Chondrocyte (in vitro differentiated cells): ENCODE measurements at regions not wholly inside any gene's neighbourhood (a gene's known extent, or its start where the extent isn't known, plus 50 kb on each side); places are given as distances from the start of the nearest gene placed in this dataset.
"Not testable (repeated sequence)": the region's sequence is repeated elsewhere in the genome, so short reads cannot be mapped to it uniquely, and the experiment has no call there.

ENCODE experiments used
- DNase-seq: peaks from one replicate; pipeline ENCODE4 v3.0.0; 2021; ENCODE audit warnings: mixed read lengths, low spot score
- H3K27ac Mint-ChIP-seq: one replicate; pipeline ENCODE4 v1.8.0; 2021; ENCODE audit warnings: mild to moderate bottlenecking, moderate library complexity, mixed read lengths; ENCODE audit not compliant: unreplicated experiment
- H3K27me3 Mint-ChIP-seq: 2 replicates; pipeline ENCODE4 v1.8.0; 2021; ENCODE audit warnings: low read depth, mixed read lengths
- H3K36me3 Mint-ChIP-seq: 2 replicates; pipeline ENCODE4 v1.8.0; 2021; ENCODE audit warnings: low read depth, mixed read lengths
- H3K4me1 Mint-ChIP-seq: 2 replicates; pipeline ENCODE4 v1.8.0; 2021; ENCODE audit warnings: low read depth, mild to moderate bottlenecking, mixed read lengths
- H3K4me3 Mint-ChIP-seq: one replicate; pipeline ENCODE4 v1.8.0; 2021; ENCODE audit warnings: mild to moderate bottlenecking, moderate library complexity, mixed read lengths; ENCODE audit not compliant: unreplicated experiment
- H3K9me3 Mint-ChIP-seq: 2 replicates; pipeline ENCODE4 v1.8.0; 2021; ENCODE audit warnings: low read depth, mixed read lengths
- CTCF ChIP-seq: fragments of 200-600 bp; sonication (generic); IDR thresholded peaks from 2 replicates; pipeline ENCODE4 v1.5.0; 2021; ENCODE audit warnings: antibody characterized with exemption, mild to moderate bottlenecking, moderate library complexity

GRCh38 chr5:72703876-72704275, 112.6 kb upstream of the TNPO1 start:
- TF ChIP-seq CTCF: no peak
- no peak for DNase-seq
- H3K36me3 Mint-ChIP-seq: no peaks in the 10 kb centered on the region
- H3K27ac Mint-ChIP-seq: no peak overlapping the region
- no peak overlapping the region for H3K4me3 Mint-ChIP-seq
- H3K27me3 Mint-ChIP-seq: no peaks in the 10 kb centered on the region
- peaks cover 5% of the 10 kb centered on the region for H3K9me3 Mint-ChIP-seq
- H3K4me1 Mint-ChIP-seq: no peaks in the 10 kb centered on the region

GRCh38 chr5:72702881-72703434, 113.5 kb upstream of the TNPO1 start:
- no peak for TF ChIP-seq CTCF
- Mint-ChIP-seq H3K9me3 (peaks cover 5% of the 10 kb centered on the region), H3K4me1 (no peaks in the 10 kb centered on the region)

GRCh38 chr5:72702105-72702504, 114.4 kb upstream of the TNPO1 start:
- H3K4me3 Mint-ChIP-seq, H3K9me3 Mint-ChIP-seq, H3K27me3 Mint-ChIP-seq, H3K27ac Mint-ChIP-seq, H3K4me1 Mint-ChIP-seq, DNase-seq, H3K36me3 Mint-ChIP-seq: not testable (repeated sequence)

More at GRCh38 chr5:72702881-72703434, 113.5 kb upstream of the TNPO1 start:
- no peak for DNase-seq
- Mint-ChIP-seq H3K36me3 (no peaks in the 10 kb centered on the region), H3K27me3 (no peaks in the 10 kb centered on the region), H3K4me3 (no peak overlapping the region), H3K27ac (no peak overlapping the region)

GRCh38 chr5:72698481-72698880, 118.0 kb upstream of the TNPO1 start:
- Mint-ChIP-seq H3K9me3 (peaks cover 5% of the 10 kb centered on the region), H3K27ac (no peak overlapping the region), H3K27me3 (no peaks in the 10 kb centered on the region), H3K4me1 (no peaks in the 10 kb centered on the region), H3K36me3 (no peaks in the 10 kb centered on the region), H3K4me3 (no peak overlapping the region)
- no peak for TF ChIP-seq CTCF
- no peak for DNase-seq

GRCh38 chr5:72697622-72698021, 118.8 kb upstream of the TNPO1 start:
- Mint-ChIP-seq H3K27me3 (no peaks in the 10 kb centered on the region), H3K9me3 (peaks cover 5% of the 10 kb centered on the region), H3K27ac (no peak overlapping the region), H3K4me1 (no peaks in the 10 kb centered on the region), H3K4me3 (no peak overlapping the region), H3K36me3 (no peaks in the 10 kb centered on the region)
- DNase-seq: no peak
- TF ChIP-seq CTCF: no peak

- Mint-ChIP-seq H3K27ac (no peak overlapping the region), H3K36me3 (no peaks in the 10 kb centered on the region), H3K27me3 (no peaks in the 10 kb centered on the region), H3K9me3 (no peaks in the 10 kb centered on the region), H3K4me3 (no peak overlapping the region), H3K4me1 (no peaks in the 10 kb centered on the region)
- no peak for TF ChIP-seq CTCF
- DNase-seq: no peak
Measured at GRCh38 chr5:72695659-72696058, 120.8 kb upstream of the TNPO1 start.
